Thyroid gland (tissue), 4 donors: ENCODE measurements at regions not wholly inside any gene's neighbourhood (a gene's known extent, or its start where the extent isn't known, plus 50 kb on each side); places are given as distances from the start of the nearest gene placed in this dataset.

ENCODE experiments used
- CTCF ChIP-seq, 6 experiments: fragments of 200-600 bp in 3 of 6; fragments of 450-650 bp in 3 of 6; sonication (generic) in 3 of 6; IDR thresholded peaks; one replicate each; pipeline ENCODE4 v1.5.1; 2016 to 2019; ENCODE audit warnings: antibody characterized with exemption in 6 of 6, mild to moderate bottlenecking in 2 of 6, inconsistent platforms in 1 of 6, moderate library complexity in 1 of 6
- POLR2A ChIP-seq, 2 donors: fragments of 450-650 bp; IDR thresholded peaks; one replicate each; pipeline ENCODE4 v1.6.1; 2017; ENCODE audit warnings: antibody characterized with exemption in 2 of 2, mild to moderate bottlenecking in 2 of 2, moderate library complexity in 1 of 2

GRCh38 chr18:66979009-66979408 is 375.1 kb upstream of the CDH19 start:
- TF ChIP-seq CTCF (IDR thresholded peaks at IDR 0.05): no peak
- TF ChIP-seq POLR2A (IDR thresholded peaks at IDR 0.05): no peak
